ENCODE measurements at regions not wholly inside any gene's neighbourhood (a gene's known extent, or its start where the extent isn't known, plus 50 kb on each side); places are given as distances from the start of the nearest gene placed in this dataset.
"Not testable (repeated sequence)": the region's sequence is repeated elsewhere in the genome, so short reads cannot be mapped to it uniquely, and the experiment has no call there.

- DNase-seq (ENCODE audit: low read depth): not testable (repeated sequence)
Observed at GRCh38 chr1:199626228-199626627, 401.3 kb upstream of the NR5A2 start.

GRCh38 chr1:199629624-199630023 is 397.9 kb upstream of the NR5A2 start:
- DNase-seq (ENCODE audit: low read depth): no peak

- DNase-seq (ENCODE audit: low read depth): no peak
Observed at GRCh38 chr1:199639453-199639852, 388.1 kb upstream of the NR5A2 start.

- DNase-seq (ENCODE audit: low read depth): no peak
Observed at GRCh38 chr1:199641531-199641930, 386.0 kb upstream of the NR5A2 start.

GRCh38 chr1:199644912-199645311 is 382.6 kb upstream of the NR5A2 start:
- no peak for DNase-seq (ENCODE audit: low read depth)

GRCh38 chr1:199646761-199647160 is 380.7 kb upstream of the NR5A2 start:
- DNase-seq (ENCODE audit: low read depth): no peak

- DNase-seq (ENCODE audit: low read depth): no peak
Observed at GRCh38 chr1:199657449-199657848, 370.1 kb upstream of the NR5A2 start.

GRCh38 chr1:199660071-199660470 is 367.4 kb upstream of the NR5A2 start:
- no peak for DNase-seq (ENCODE audit: low read depth)

- DNase-seq (ENCODE audit: low read depth): no peak
Observed at GRCh38 chr1:199665371-199665770, 362.1 kb upstream of the NR5A2 start.

GRCh38 chr1:199667089-199667488 is 360.4 kb upstream of the NR5A2 start:
- DNase-seq (ENCODE audit: low read depth): no peak

- no peak for DNase-seq (ENCODE audit: low read depth)
Observed at GRCh38 chr1:199669916-199670315, 357.6 kb upstream of the NR5A2 start.

- no peak for DNase-seq (ENCODE audit: low read depth)
Observed at GRCh38 chr1:199671684-199672083, 355.8 kb upstream of the NR5A2 start.

- DNase-seq (ENCODE audit: low read depth): no peak
Observed at GRCh38 chr1:199675937-199676336, 351.6 kb upstream of the NR5A2 start.

GRCh38 chr1:199678771-199679170 is 348.7 kb upstream of the NR5A2 start:
- no peak for DNase-seq (ENCODE audit: low read depth)

GRCh38 chr1:199682081-199682480 is 345.4 kb upstream of the NR5A2 start:
- DNase-seq (ENCODE audit: low read depth): no peak

GRCh38 chr1:199684686-199685273 is 342.7 kb upstream of the NR5A2 start:
- no peak for DNase-seq (ENCODE audit: low read depth)

GRCh38 chr1:199685369-199685768 is 342.1 kb upstream of the NR5A2 start:
- no peak for DNase-seq (ENCODE audit: low read depth)

- DNase-seq (ENCODE audit: low read depth): no peak
Observed at GRCh38 chr1:199687321-199687720, 340.2 kb upstream of the NR5A2 start.

- DNase-seq (ENCODE audit: low read depth): no peak
Observed at GRCh38 chr1:199688133-199688676, 339.3 kb upstream of the NR5A2 start.

GRCh38 chr1:199688774-199689173 is 338.7 kb upstream of the NR5A2 start:
- DNase-seq (ENCODE audit: low read depth): no peak

- DNase-seq (ENCODE audit: low read depth): no peak
Observed at GRCh38 chr1:199690496-199690895, 337.0 kb upstream of the NR5A2 start.

GRCh38 chr1:199691540-199691939 is 336.0 kb upstream of the NR5A2 start:
- no peak for DNase-seq (ENCODE audit: low read depth)

- DNase-seq (ENCODE audit: low read depth): no peak
Observed at GRCh38 chr1:199693724-199694123, 333.8 kb upstream of the NR5A2 start.

GRCh38 chr1:199696225-199696624 is 331.3 kb upstream of the NR5A2 start:
- DNase-seq (ENCODE audit: low read depth): no peak
